HepG2 (cell line): ENCODE measurements at regions not wholly inside any gene's neighbourhood (a gene's known extent, or its start where the extent isn't known, plus 50 kb on each side); places are given as distances from the start of the nearest gene placed in this dataset.

ENCODE experiments used
- BCL6 ChIP-seq: IDR thresholded peaks from 2 replicates; pipeline ENCODE4 v1.6.1; 2016; ENCODE audit warnings: missing genetic modification reagents, missing compliant biosample characterization
- HNF1A ChIP-seq, 2 experiments: sonication (generic) in 1 of 2; formaldehyde crosslinking in 1 of 2; IDR thresholded peaks; 2 replicates each; pipeline versions ENCODE4 v1.4.0 to v1.6.1; 2016 to 2020; ENCODE audit warnings: borderline replicate concordance in 1 of 2, low read depth in 1 of 2, mild to moderate bottlenecking in 1 of 2, missing genetic modification reagents in 1 of 2
- HOXA5 ChIP-seq: sonication (generic); formaldehyde crosslinking; IDR thresholded peaks from 2 replicates; pipeline ENCODE4 v1.4.0; 2020; ENCODE audit warnings: missing genetic modification reagents
- MED1 ChIP-seq: sonication (generic); formaldehyde crosslinking; IDR thresholded peaks from 2 replicates; pipeline ENCODE4 v1.4.0; 2020; ENCODE audit warnings: missing genetic modification reagents
- NFATC3 ChIP-seq: sonication (generic); formaldehyde crosslinking; IDR thresholded peaks from 2 replicates; pipeline ENCODE4 v1.5.1; 2020; ENCODE audit warnings: mild to moderate bottlenecking, missing genetic modification reagents
- PAF1 ChIP-seq: IDR thresholded peaks from 2 replicates; pipeline ENCODE4 v1.6.1; 2016; ENCODE audit warnings: missing genetic modification reagents, missing compliant biosample characterization
- THAP7 ChIP-seq: sonication (generic); formaldehyde crosslinking; IDR thresholded peaks from 2 replicates; pipeline ENCODE4 v1.8.1; 2023; ENCODE audit warnings: mild to moderate bottlenecking, missing genetic modification reagents
- XBP1 ChIP-seq: sonication (generic); formaldehyde crosslinking; IDR thresholded peaks from 2 replicates; pipeline ENCODE4 v1.5.0; 2020; ENCODE audit warnings: missing genetic modification reagents
- ZBTB1 ChIP-seq: sonication (generic); formaldehyde crosslinking; IDR thresholded peaks from 2 replicates; pipeline ENCODE4 v1.4.0; 2020; ENCODE audit warnings: missing genetic modification reagents, borderline replicate concordance
- ZGPAT ChIP-seq: IDR thresholded peaks from 2 replicates; pipeline ENCODE4 v1.6.1; 2016; ENCODE audit warnings: mild to moderate bottlenecking
- ZNF292 ChIP-seq: sonication (generic); formaldehyde crosslinking; IDR thresholded peaks from 2 replicates; pipeline ENCODE4 v1.8.1; 2022; ENCODE audit warnings: mild to moderate bottlenecking, low read depth, missing genetic modification reagents, borderline replicate concordance
- ZNF354B ChIP-seq: sonication (generic); formaldehyde crosslinking; IDR thresholded peaks from 2 replicates; pipeline ENCODE4 v1.8.0; 2022; ENCODE audit warnings: mild to moderate bottlenecking, missing genetic modification reagents
- ZNF609 ChIP-seq: sonication (generic); formaldehyde crosslinking; IDR thresholded peaks from 2 replicates; pipeline ENCODE4 v1.4.0; 2020; ENCODE audit warnings: mild to moderate bottlenecking, missing genetic modification reagents, borderline replicate concordance
- ZNF629 ChIP-seq: sonication (generic); formaldehyde crosslinking; conservative IDR thresholded peaks from 2 replicates; pipeline ENCODE4 v1.5.0; 2020; ENCODE audit warnings: missing genetic modification reagents
- ZNF652 ChIP-seq: IDR thresholded peaks from 2 replicates; pipeline ENCODE4 v1.6.1; 2016; ENCODE audit warnings: low read depth, borderline replicate concordance

GRCh38 chr20:53866794-53867740 lies 203.3 kb downstream of the BCAS1 start (continued):
- TF ChIP-seq HNF1A (IDR thresholded peaks at IDR 0.05; ENCODE audit: low read depth) (peak; percentile 1; the same call in 1 of the 2 replicates), HNF1A (CRISPR knock-in tag; IDR thresholded peaks at IDR 0.05; ENCODE audit: borderline replicate concordance) (no peak), MED1 (CRISPR knock-in tag) (peak; percentile 49), ZNF652 (CRISPR knock-in tag) (peak; percentile 95), HOXA5 (CRISPR knock-in tag) (peak; percentile 62), THAP7 (CRISPR knock-in tag) (no peak), PAF1 (CRISPR knock-in tag) (no peak), XBP1 (CRISPR knock-in tag) (no peak), NFATC3 (no peak), BCL6 (CRISPR knock-in tag) (peak; percentile 55; the same call in 1 of the 2 replicates), ZNF609 (CRISPR knock-in tag) (peak; percentile 38; the same call in 1 of the 2 replicates), ZBTB1 (CRISPR knock-in tag) (no peak), ZGPAT (peak; percentile 45; the same call in 1 of the 2 replicates), ZNF292 (CRISPR knock-in tag) (peak; percentile 72), ZNF354B (CRISPR knock-in tag) (no peak), ZNF629 (no peak)
